GM19324 (cell line): ENCODE measurements at regions not wholly inside any gene's neighbourhood (a gene's known extent, or its start where the extent isn't known, plus 50 kb on each side); places are given as distances from the start of the nearest gene placed in this dataset.
"Not testable (repeated sequence)": the region's sequence is repeated elsewhere in the genome, so short reads cannot be mapped to it uniquely, and the experiment has no call there.

Experiments used
- ATAC-seq: cut with Tn5 transposase; IDR thresholded peaks from one replicate; pipeline ENCODE4 v1.9.1; 2021; ENCODE audit warnings: mild to moderate bottlenecking, moderate library complexity; ENCODE audit not compliant: unreplicated experiment, low FRiP score

DNA sequence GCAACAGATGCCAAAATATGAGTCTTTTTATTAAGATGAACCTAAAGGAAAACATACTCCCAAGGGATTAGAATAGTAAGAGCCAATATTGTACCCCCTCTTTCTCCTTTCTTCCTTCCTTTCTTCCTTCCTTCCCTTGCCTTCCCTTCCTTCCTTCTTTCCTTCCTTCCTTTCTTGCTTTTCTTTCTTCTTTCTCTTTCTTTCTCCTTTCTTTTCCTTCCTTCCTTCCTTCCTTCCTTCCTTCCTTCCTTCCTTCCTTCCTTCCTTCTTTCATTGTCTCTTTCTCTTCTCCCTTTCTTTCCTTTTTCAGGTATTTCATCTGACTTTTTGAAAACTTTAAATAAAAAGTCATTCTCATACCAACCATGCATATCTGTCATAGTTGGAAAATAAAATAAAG, 892.5 kb downstream of the LRFN5 start:
- no peak for ATAC-seq

- ATAC-seq, result no peak
These were observed 883.9 kb downstream of the LRFN5 start for GRCh38 chr14:42490536-42490935.

GRCh38 chr14:42488965-42489364, 882.3 kb downstream of the LRFN5 start:
- ATAC-seq, result no peak

GRCh38 chr14:42482345-42482971, 875.8 kb downstream of the LRFN5 start:
- not testable (repeated sequence) for ATAC-seq

GRCh38 chr14:42481714-42482113, 875.0 kb downstream of the LRFN5 start:
- not testable (repeated sequence) for ATAC-seq

GRCh38 chr14:42480255-42480654, 873.6 kb downstream of the LRFN5 start:
- ATAC-seq, result no peak

GRCh38 chr14:42475289-42475688, 868.6 kb downstream of the LRFN5 start:
- ATAC-seq, result no peak

GRCh38 chr14:42470427-42470719, 863.7 kb downstream of the LRFN5 start:
- ATAC-seq, result no peak

DNA sequence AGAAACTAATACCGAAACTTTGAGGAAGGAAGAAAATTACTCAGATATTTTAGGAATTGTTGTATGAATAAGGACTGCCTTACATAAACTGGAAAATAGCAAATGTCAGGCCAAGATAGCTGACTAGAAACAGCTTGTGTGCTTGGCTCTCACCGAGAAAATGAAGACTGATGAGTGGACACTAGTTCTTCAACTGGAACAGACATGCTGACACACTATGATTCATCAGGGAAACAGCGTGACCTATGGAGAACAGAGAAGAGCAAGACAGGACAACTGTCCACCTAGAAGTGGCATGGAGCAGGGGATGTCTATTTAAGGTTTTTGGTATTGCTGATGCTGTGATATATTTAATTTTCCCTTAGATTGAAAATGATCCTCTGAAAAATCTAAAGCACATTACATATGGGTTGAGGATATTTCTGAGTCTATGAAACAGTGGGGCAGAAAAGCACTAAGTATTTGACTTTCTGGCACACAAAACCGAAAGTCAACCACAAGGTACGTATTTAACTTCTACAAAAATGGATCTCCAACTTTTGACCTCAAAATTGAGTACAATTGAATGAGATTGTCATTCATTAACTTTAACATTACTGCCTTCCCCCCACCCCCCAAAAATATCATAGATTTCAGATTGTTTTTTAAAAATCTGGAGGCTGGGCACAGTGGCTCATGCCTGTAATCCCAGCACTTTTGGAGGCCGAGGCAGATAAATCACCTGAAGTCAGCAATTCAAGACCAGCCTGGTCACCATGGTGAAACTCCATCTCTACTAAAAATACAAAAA, 863.2 kb downstream of the LRFN5 start:
- ATAC-seq, result no peak

DNA sequence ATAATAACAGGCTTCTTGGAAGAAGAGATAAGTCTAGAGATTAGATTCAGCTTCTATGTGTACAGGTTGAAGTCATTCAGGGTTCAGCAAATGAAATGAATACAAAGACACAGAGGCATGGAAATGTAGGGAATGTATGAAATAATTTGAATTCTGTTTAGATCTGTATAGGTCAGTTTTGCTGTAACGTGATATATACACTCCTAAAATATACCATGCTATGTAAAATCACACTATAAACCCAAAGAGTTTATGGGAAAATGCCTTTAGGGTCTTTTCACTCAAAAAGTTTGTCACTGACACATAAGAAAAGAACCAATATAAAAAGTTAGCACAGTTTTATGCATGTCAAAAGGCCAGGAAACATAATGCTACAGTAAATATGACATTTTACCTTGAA, 854.0 kb downstream of the LRFN5 start:
- no peak for ATAC-seq

GRCh38 chr14:42459171-42459685, 852.6 kb downstream of the LRFN5 start:
- ATAC-seq, result no peak

GRCh38 chr14:42441615-42442014, 834.9 kb downstream of the LRFN5 start:
- no peak for ATAC-seq

DNA sequence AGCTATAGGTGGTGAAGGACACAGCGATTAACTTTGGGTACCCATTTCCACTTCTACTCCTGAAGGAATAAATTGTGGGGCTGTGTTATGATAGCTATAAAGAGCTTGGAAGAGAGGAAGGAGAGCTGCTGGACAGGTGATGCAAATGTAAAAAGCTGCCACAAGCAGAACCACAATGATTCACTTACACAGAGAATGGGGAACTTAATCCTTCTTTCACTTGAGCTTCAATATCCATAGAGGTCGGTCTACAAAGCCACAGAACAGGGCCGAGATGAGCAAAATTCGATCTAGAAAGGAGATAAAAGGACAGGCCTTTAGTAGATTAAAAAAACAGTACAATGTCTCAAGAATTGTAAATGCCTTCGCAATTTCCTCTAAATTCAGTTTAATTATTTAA, 831.1 kb downstream of the LRFN5 start:
- no peak for ATAC-seq

DNA sequence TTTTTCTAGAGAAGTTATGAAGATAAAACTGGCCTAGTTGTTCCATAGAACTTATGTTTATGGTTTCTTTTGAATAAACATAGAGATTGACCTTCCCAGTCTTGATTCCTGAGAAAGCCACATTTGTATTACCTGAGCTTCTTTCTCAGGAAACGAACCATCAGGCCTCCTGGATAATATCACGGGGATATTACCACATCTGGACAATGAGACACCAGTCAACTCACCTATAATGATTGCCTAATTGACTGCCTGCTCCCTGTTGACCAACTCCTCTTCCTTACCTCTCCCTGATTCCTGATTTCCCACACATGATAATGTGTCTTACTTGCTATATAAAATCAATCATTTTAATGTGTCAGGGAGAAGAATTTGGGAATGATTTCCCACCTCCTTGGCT, 822.7 kb downstream of the LRFN5 start:
- no peak for ATAC-seq

DNA sequence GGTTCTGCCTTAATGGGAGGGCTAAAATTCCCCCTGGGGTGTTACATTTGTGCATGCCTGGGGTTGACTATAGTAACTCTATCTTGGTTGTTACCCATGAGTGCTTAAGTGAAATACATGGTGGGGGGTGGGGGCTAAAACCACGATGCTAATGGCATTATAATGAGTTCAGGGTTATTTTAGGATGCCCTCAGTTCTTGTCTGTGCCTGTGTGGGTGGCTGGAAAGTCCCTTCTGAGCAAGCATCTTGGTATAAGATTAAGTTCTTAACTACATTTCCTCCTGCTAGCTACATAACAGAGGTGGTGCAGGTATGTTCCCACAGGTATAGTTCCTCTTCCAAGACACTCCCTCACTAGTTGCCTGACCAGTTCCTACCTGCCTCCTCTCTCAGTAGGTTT, 822.3 kb downstream of the LRFN5 start:
- no peak for ATAC-seq

DNA sequence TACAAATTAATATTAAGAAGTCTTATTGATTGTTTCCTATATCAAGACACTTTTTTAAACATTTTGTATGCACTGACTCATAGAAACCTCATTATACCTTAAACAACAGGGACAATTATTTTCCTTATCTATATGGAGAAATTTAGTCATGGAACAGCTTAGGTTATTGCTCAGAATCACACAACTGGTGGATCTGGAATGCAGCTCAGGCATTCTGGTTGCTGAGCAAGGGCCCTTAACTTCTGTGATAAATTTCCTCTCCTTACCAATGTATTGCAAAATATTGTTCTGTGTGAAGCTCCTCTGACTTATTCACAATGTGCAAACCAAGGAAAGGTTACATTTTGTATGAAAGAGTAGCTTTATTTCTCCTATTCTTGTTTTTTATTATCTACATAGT, 817.8 kb downstream of the LRFN5 start:
- ATAC-seq, result no peak

GRCh38 chr14:42421377-42422078, 814.9 kb downstream of the LRFN5 start:
- ATAC-seq, result no peak

GRCh38 chr14:42420071-42420470, 813.4 kb downstream of the LRFN5 start:
- no peak for ATAC-seq

GRCh38 chr14:42407153-42407552, 800.5 kb downstream of the LRFN5 start:
- no peak for ATAC-seq

DNA sequence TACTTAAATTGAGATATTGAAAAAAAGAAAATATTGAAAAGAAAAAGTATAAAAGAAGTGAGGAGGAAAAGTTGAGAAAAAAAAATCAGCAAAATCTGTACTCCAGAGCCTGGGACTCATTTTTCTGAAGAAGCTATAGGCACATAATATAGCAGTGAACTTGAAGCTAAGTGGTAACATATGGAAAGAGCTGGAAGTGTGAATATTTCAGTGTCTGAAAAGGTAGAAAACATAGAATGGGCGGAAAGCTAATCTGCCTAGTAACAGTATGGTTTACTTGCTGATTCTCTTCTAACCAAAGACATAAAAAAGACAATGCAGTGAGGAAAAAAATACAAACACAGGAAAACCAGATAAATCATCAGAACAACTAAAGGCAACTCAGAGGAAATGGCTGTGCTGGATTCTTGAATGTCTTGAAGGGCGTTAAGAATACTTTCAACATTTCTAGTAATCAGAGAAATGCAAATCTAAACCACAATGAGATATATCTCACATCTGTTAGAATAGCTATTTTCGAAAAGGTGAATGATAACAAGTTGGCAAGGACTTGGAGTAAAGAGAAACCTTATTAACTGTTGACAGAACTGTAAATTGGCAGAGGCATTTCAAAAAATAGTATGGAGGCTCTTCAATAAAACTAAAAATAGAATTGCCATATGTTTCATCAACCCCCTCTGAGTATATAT, 784.6 kb downstream of the LRFN5 start:
- no peak for ATAC-seq

DNA sequence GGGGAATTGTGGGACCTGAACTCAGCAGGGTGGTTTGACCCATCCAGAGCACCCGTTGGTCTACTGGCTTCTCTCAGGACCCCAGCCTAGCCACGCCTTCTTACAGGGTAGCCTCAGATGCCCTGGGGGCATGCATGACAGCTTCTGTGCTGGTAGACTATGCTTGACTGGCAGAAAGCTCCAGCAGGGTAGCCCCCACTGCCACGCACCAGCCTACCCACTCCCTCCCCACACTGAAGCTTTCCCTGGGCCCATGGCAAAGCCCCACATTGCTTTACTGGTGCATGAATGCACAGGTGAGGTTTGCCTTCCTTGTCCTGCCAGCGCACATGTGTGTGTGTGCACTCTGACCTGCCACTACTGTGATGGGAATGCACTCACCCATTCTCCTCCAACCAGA, 772.2 kb downstream of the LRFN5 start:
- ATAC-seq, result no peak
